ENCODE measurements at regions not wholly inside any gene's neighbourhood (a gene's known extent, or its start where the extent isn't known, plus 50 kb on each side); places are given as distances from the start of the nearest gene placed in this dataset.

- no peaks in the 10 kb centered on the region for H3F3A ChIP-seq (replicated peaks; ENCODE audit: insufficient read depth)
- no peak overlapping the region for H2AFZ ChIP-seq (ENCODE audit: low read depth)
- no peaks in the 10 kb centered on the region for H3K27me3 ChIP-seq (ENCODE audit: insufficient read depth)
- H4K20me1 ChIP-seq (ENCODE audit: insufficient read depth), result no peaks in the 10 kb centered on the region
- no peak for TF ChIP-seq FOSL2 (IDR thresholded peaks at IDR 0.05; ENCODE audit: borderline replicate concordance, low read depth)
- TF ChIP-seq, protein P1, sequence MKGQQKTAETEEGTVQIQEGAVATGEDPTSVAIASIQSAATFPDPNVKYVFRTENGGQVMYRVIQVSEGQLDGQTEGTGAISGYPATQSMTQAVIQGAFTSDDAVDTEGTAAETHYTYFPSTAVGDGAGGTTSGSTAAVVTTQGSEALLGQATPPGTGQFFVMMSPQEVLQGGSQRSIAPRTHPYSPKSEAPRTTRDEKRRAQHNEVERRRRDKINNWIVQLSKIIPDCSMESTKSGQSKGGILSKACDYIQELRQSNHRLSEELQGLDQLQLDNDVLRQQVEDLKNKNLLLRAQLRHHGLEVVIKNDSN (IDR thresholded peaks at IDR 0.05; ENCODE audit: borderline replicate concordance, low read depth), result no peak
- TF ChIP-seq EZH2phosphoT487 (IDR thresholded peaks at IDR 0.05; ENCODE audit: borderline replicate concordance, low read depth), result no peak
- no peak for TF ChIP-seq GATA2 (CRISPR knock-in tag; IDR thresholded peaks at IDR 0.05)
- no peak for TF ChIP-seq FOXM1 (IDR thresholded peaks at IDR 0.05; ENCODE audit: low read depth)
- TF ChIP-seq SMC3 (IDR thresholded peaks at IDR 0.05; ENCODE audit: low read depth, low read length), result no peak
- TF ChIP-seq, protein P2, sequence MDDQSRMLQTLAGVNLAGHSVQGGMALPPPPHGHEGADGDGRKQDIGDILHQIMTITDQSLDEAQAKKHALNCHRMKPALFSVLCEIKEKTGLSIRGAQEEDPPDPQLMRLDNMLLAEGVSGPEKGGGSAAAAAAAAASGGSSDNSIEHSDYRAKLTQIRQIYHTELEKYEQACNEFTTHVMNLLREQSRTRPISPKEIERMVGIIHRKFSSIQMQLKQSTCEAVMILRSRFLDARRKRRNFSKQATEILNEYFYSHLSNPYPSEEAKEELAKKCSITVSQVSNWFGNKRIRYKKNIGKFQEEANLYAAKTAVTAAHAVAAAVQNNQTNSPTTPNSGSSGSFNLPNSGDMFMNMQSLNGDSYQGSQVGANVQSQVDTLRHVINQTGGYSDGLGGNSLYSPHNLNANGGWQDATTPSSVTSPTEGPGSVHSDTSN (IDR thresholded peaks at IDR 0.05), result no peak
- no peak for TF ChIP-seq TAF1 (IDR thresholded peaks at IDR 0.05; ENCODE audit: borderline replicate concordance, low read depth, low read length)
- TF ChIP-seq YY1 (IDR thresholded peaks at IDR 0.05; ENCODE audit: low read depth), result no peak
- TF ChIP-seq MEF2A (IDR thresholded peaks at IDR 0.05; ENCODE audit: borderline replicate concordance, low read depth), result no peak
- ChIA-PET CTCF (no interaction called here), POLR2A (no interaction called here)
- no peaks in the 10 kb centered on the region for H3K79me2 ChIP-seq (ENCODE audit: insufficient read depth)
- no peak for DNase-seq
- H3K4me3 ChIP-seq (ENCODE audit: low read depth in 2 of 2, low read length in 1 of 2), result no peak overlapping the region
- H3K9me3 ChIP-seq, result no peaks in the 10 kb centered on the region
- H3K4me2 ChIP-seq, result no peak overlapping the region
- H3K4me1 ChIP-seq (ENCODE audit: control insufficient read depth in 1 of 2, insufficient read depth in 2 of 2, low read depth in 1 of 2, low read length in 1 of 2), result no peaks in the 10 kb centered on the region
- H3K9me2 ChIP-seq, result no peaks in the 10 kb centered on the region
- no peak overlapping the region for H3K9ac ChIP-seq
- no peak overlapping the region for H3K27ac ChIP-seq (ENCODE audit: low read depth in 2 of 2, low read length in 1 of 2)
- H3K36me3 ChIP-seq (replicated peaks in 1 of 2; ENCODE audit: control insufficient read depth in 1 of 2, insufficient read depth in 2 of 2, low read length in 1 of 2), result no peaks in the 10 kb centered on the region
- WGBS (ENCODE audit: low lambda C conversion rate), result 0% methylated on average over 2 of the region's 2 CpGs
These were observed 563.9 kb downstream of the ADCYAP1 start for GRCh38 chr18:1468550-1468949.

GRCh38 chr18:1475867-1476266 is 571.2 kb downstream of the ADCYAP1 start:
- no peak overlapping the region for H3K9ac ChIP-seq
- H3K9me3 ChIP-seq, result no peaks in the 10 kb centered on the region
- CTCF ChIA-PET, result interaction anchor here (1.0 kb wide), 1 partner anchor 110 kb away, joined by 3 read pairs; no protein-coding TSS in a partner anchor
- no peak overlapping the region for H3K4me2 ChIP-seq
- no peaks in the 10 kb centered on the region for H3K9me2 ChIP-seq
- 24% methylated on average over 6 of the region's 7 CpGs for WGBS (ENCODE audit: low lambda C conversion rate)
- no peaks in the 10 kb centered on the region for H3K79me2 ChIP-seq (ENCODE audit: insufficient read depth)
- H3K27ac ChIP-seq (ENCODE audit: low read depth in 2 of 2, low read length in 1 of 2), result no peak overlapping the region
- H3K4me3 ChIP-seq (ENCODE audit: low read depth in 2 of 2, low read length in 1 of 2), result no peak overlapping the region
- H2AFZ ChIP-seq (ENCODE audit: low read depth), result no peak overlapping the region
- H3K4me1 ChIP-seq (ENCODE audit: control insufficient read depth in 1 of 2, insufficient read depth in 2 of 2, low read depth in 1 of 2, low read length in 1 of 2), result no peaks in the 10 kb centered on the region
- POLR2A ChIA-PET, result no interaction called here
- H4K20me1 ChIP-seq (ENCODE audit: insufficient read depth), result no peaks in the 10 kb centered on the region
- H3K36me3 ChIP-seq (replicated peaks in 1 of 2; ENCODE audit: control insufficient read depth in 1 of 2, insufficient read depth in 2 of 2, low read length in 1 of 2), result no peaks in the 10 kb centered on the region
- no peaks in the 10 kb centered on the region for H3F3A ChIP-seq (replicated peaks; ENCODE audit: insufficient read depth)
- no peak for DNase-seq
- no peaks in the 10 kb centered on the region for H3K27me3 ChIP-seq (ENCODE audit: insufficient read depth)
- no peak for TF ChIP-seq FOSL2 (IDR thresholded peaks at IDR 0.05; ENCODE audit: borderline replicate concordance, low read depth)
- TF ChIP-seq, protein P1 (IDR thresholded peaks at IDR 0.05; ENCODE audit: borderline replicate concordance, low read depth), result no peak
- TF ChIP-seq NFIC (IDR thresholded peaks at IDR 0.05; ENCODE audit: borderline replicate concordance), result no peak
- no peak for TF ChIP-seq RAD21 (IDR thresholded peaks at IDR 0.05; ENCODE audit: low read length)
- no peak for TF ChIP-seq IRF3 (IDR thresholded peaks at IDR 0.05; ENCODE audit: low read depth, low read length)
- TF ChIP-seq EP300 (IDR thresholded peaks at IDR 0.05; ENCODE audit: borderline replicate concordance in 1 of 2, low read depth in 1 of 2, low read length in 1 of 2), result no peak
- no peak for TF ChIP-seq RCOR1 (IDR thresholded peaks at IDR 0.05; ENCODE audit: low read length)
- TF ChIP-seq, protein P3, sequence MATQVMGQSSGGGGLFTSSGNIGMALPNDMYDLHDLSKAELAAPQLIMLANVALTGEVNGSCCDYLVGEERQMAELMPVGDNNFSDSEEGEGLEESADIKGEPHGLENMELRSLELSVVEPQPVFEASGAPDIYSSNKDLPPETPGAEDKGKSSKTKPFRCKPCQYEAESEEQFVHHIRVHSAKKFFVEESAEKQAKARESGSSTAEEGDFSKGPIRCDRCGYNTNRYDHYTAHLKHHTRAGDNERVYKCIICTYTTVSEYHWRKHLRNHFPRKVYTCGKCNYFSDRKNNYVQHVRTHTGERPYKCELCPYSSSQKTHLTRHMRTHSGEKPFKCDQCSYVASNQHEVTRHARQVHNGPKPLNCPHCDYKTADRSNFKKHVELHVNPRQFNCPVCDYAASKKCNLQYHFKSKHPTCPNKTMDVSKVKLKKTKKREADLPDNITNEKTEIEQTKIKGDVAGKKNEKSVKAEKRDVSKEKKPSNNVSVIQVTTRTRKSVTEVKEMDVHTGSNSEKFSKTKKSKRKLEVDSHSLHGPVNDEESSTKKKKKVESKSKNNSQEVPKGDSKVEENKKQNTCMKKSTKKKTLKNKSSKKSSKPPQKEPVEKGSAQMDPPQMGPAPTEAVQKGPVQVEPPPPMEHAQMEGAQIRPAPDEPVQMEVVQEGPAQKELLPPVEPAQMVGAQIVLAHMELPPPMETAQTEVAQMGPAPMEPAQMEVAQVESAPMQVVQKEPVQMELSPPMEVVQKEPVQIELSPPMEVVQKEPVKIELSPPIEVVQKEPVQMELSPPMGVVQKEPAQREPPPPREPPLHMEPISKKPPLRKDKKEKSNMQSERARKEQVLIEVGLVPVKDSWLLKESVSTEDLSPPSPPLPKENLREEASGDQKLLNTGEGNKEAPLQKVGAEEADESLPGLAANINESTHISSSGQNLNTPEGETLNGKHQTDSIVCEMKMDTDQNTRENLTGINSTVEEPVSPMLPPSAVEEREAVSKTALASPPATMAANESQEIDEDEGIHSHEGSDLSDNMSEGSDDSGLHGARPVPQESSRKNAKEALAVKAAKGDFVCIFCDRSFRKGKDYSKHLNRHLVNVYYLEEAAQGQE (IDR thresholded peaks at IDR 0.05; ENCODE audit: low read depth, low read length), result no peak
- TF ChIP-seq MAX (IDR thresholded peaks at IDR 0.05; ENCODE audit: low read depth), result no peak
- no peak for TF ChIP-seq TAF1 (IDR thresholded peaks at IDR 0.05; ENCODE audit: borderline replicate concordance, low read depth, low read length)
- no peak for TF ChIP-seq RFX5 (IDR thresholded peaks at IDR 0.05; ENCODE audit: low read length)
- no peak for TF ChIP-seq TCF12 (IDR thresholded peaks at IDR 0.05)
- no peak for TF ChIP-seq GABPA (IDR thresholded peaks at IDR 0.05; ENCODE audit: low read depth)
- TF ChIP-seq SIN3A (IDR thresholded peaks at IDR 0.05; ENCODE audit: borderline replicate concordance, low read depth, low read length), result no peak
- TF ChIP-seq RXRA (IDR thresholded peaks at IDR 0.05; ENCODE audit: borderline replicate concordance, low read depth), result no peak

Data from SK-N-SH (cell line).